Panc1 (cell line): ENCODE measurements at regions not wholly inside any gene's neighbourhood (a gene's known extent, or its start where the extent isn't known, plus 50 kb on each side); places are given as distances from the start of the nearest gene placed in this dataset.

ENCODE experiments used
- ATAC-seq: fragments of 200-7000 bp; cut with Tn5 transposase; 2 replicates; pipeline ENCODE4 v1.9.1; 2020; ENCODE audit warnings: mild to moderate bottlenecking, moderate library complexity
- BruUV-seq: library from RNA; stranded (reverse); fragments of 400-500 nt; replicated peaks from 2 replicates; lab custom pipeline; 2021; lab: Mats Ljungman, UMichigan
- CTCF ChIA-PET: fragments of 300-600 bp; sonication (Branson Sonifier 250); formaldehyde crosslinking; loops from one replicate; lab custom pipeline; 2022; ENCODE audit warnings: antibody characterized with exemption; lab: Charles Lee
- POLR2A ChIA-PET: fragments of 300-600 bp; sonication (Branson Sonifier 250); formaldehyde crosslinking; loops from one replicate; lab custom pipeline; 2022; ENCODE audit warnings: antibody characterized with exemption; lab: Charles Lee
- DNase-seq: peaks from one replicate; pipeline ENCODE4 v3.0.0-alpha.2; 2010; ENCODE audit warnings: low read depth, low spot score
- H3K27ac ChIP-seq: 2 replicates; pipeline ENCODE4 v1.5.1; 2011; ENCODE audit warnings: mild to moderate bottlenecking, low read length, inconsistent platforms
- H3K27me3 ChIP-seq: fragments of 200-500 bp; sonication (Bioruptor generic); 2 replicates; pipeline ENCODE4 v1.6.0; 2014; ENCODE audit warnings: low read length, inconsistent platforms; ENCODE audit not compliant: control insufficient read depth, insufficient read depth
- H3K36me3 ChIP-seq: fragments of 200-500 bp; sonication (Bioruptor generic); 2 replicates; pipeline ENCODE4 v1.5.1; 2014; ENCODE audit warnings: inconsistent platforms, mild to moderate bottlenecking, low read length, moderate library complexity; ENCODE audit not compliant: control insufficient read depth, insufficient read depth
- H3K4me1 ChIP-seq: 2 replicates; pipeline ENCODE4 v1.5.1; 2011; ENCODE audit warnings: inconsistent platforms, mild to moderate bottlenecking, low read length, moderate library complexity; ENCODE audit not compliant: control insufficient read depth, insufficient read depth
- H3K4me3 ChIP-seq, 2 experiments: 2 replicates each; pipeline ENCODE4 v1.5.1; 2011 to 2012; ENCODE audit warnings: low read depth in 2 of 2, low read length in 2 of 2, mild to moderate bottlenecking in 2 of 2, inconsistent platforms in 1 of 2, moderate library complexity in 1 of 2
- H3K9me3 ChIP-seq: fragments of 200-500 bp; sonication (Bioruptor generic); 2 replicates; pipeline ENCODE4 v1.5.1; 2014; ENCODE audit warnings: low read depth, mild to moderate bottlenecking, inconsistent platforms, low read length, moderate library complexity; ENCODE audit not compliant: control insufficient read depth, insufficient read depth
- CTCF ChIP-seq: fragments of 450-650 bp; IDR thresholded peaks from 2 replicates; pipeline ENCODE4 v1.5.1; 2017; ENCODE audit warnings: mild to moderate bottlenecking
- POLR2AphosphoS5 ChIP-seq: IDR thresholded peaks from 2 replicates; pipeline ENCODE4 v1.6.1; 2012; ENCODE audit warnings: mild to moderate bottlenecking, low read depth, low read length, moderate library complexity
- REST ChIP-seq, 2 experiments: IDR thresholded peaks; 2 replicates each; pipeline ENCODE4 v1.6.1; 2011 to 2012; ENCODE audit warnings: low read depth in 2 of 2, control low read depth in 1 of 2, low read length in 1 of 2, mild to moderate bottlenecking in 1 of 2, moderate library complexity in 1 of 2; ENCODE audit not compliant: insufficient read depth in 1 of 2
- SIN3A ChIP-seq: IDR thresholded peaks from 2 replicates; pipeline ENCODE4 v1.6.1; 2012; ENCODE audit warnings: low read depth, mild to moderate bottlenecking, low read length, moderate library complexity, borderline replicate concordance; ENCODE audit not compliant: insufficient read depth
- TCF7L2 ChIP-seq: IDR thresholded peaks from 2 replicates; pipeline ENCODE4 v1.6.1; 2011; ENCODE audit warnings: mild to moderate bottlenecking, low read depth, low read length, inconsistent platforms
- in situ Hi-C: cut with HindIII; loops from 2 replicates; pipeline ENCODE4 v1.10.0; 2016; ENCODE audit warnings: low sequenced_read_pairs, low pct_unique_long_range_greater_than_20kb
- intact Hi-C: fragments of 100-400 bp; cut with micrococcal nuclease; formaldehyde crosslinking; loops from one replicate; pipeline ENCODE4 v1.10.0; 2022; ENCODE audit not compliant: unreplicated experiment

- Histone ChIP-seq H3K9me3 (no peaks in the 10 kb centered on the region), H3K4me3 (no peak overlapping the region), H3K36me3 (no peaks in the 10 kb centered on the region), H3K27ac (no peak overlapping the region), H3K4me1 (peaks cover 3% of the 10 kb centered on the region; the same call in 1 of the 2 replicates), H3K27me3 (no peaks in the 10 kb centered on the region)
- BruUV-seq = no TSS peak
- TF ChIP-seq REST (IDR thresholded peaks at IDR 0.05; ENCODE audit: insufficient read depth in 1 of 2, low read depth in 2 of 2, low read length in 1 of 2) (no peak), CTCF (no peak), SIN3A (no peak), TCF7L2 (no peak), POLR2AphosphoS5 (no peak)
- in situ Hi-C loops = no loop called here
- no peak for DNase-seq
- no peak for ATAC-seq
- ChIA-PET CTCF (no interaction called here), POLR2A (interaction anchor here (0.7 kb wide), 1 partner anchor 289 kb away, joined by 7 read pairs; no protein-coding TSS in a partner anchor)
- intact Hi-C loops = no loop called here
Measured at GRCh38 chr6:154572556-154572955, 62.1 kb upstream of the CNKSR3 start.

- ChIA-PET POLR2A (no interaction called here), CTCF (no interaction called here)
- no peak for TF ChIP-seq SIN3A
- TF ChIP-seq TCF7L2 = no peak
- no peak for TF ChIP-seq CTCF
- no peak for TF ChIP-seq REST (IDR thresholded peaks at IDR 0.05; ENCODE audit: insufficient read depth in 1 of 2, low read depth in 2 of 2, low read length in 1 of 2)
- TF ChIP-seq POLR2AphosphoS5 = no peak
- H3K27ac ChIP-seq = no peak overlapping the region
- BruUV-seq = no TSS peak
- no peaks in the 10 kb centered on the region for H3K4me1 ChIP-seq
- H3K36me3 ChIP-seq = no peaks in the 10 kb centered on the region
- intact Hi-C loops (no loop called here), in situ Hi-C loops (no loop called here)
- no peaks in the 10 kb centered on the region for H3K9me3 ChIP-seq
- H3K4me3 ChIP-seq = no peak overlapping the region
- DNase-seq = no peak
- ATAC-seq = no peak
- no peaks in the 10 kb centered on the region for H3K27me3 ChIP-seq
Measured at GRCh38 chr6:154578004-154578559, 67.6 kb upstream of the CNKSR3 start.
